CD4-positive, alpha-beta T cell treated with Interleukin-15 for 4 hours (primary cell): ENCODE measurements at regions not wholly inside any gene's neighbourhood (a gene's known extent, or its start where the extent isn't known, plus 50 kb on each side); places are given as distances from the start of the nearest gene placed in this dataset.
"Not testable (repeated sequence)": the region's sequence is repeated elsewhere in the genome, so short reads cannot be mapped to it uniquely, and the experiment has no call there.

ENCODE experiments used
- DNase-seq: peaks from one replicate; pipeline ENCODE4 v3.0.0-alpha.2; 2020; ENCODE audit warnings: low spot score

GRCh38 chr5:15334551-15335266 lies 165.3 kb upstream of the FBXL7 start:
- DNase-seq, result no peak

- no peak for DNase-seq
Measured at GRCh38 chr5:15333091-15333490, 166.9 kb upstream of the FBXL7 start.

- DNase-seq, result no peak
Measured at GRCh38 chr5:15326932-15327331, 173.0 kb upstream of the FBXL7 start.

GRCh38 chr5:15326471-15326870 lies 173.5 kb upstream of the FBXL7 start:
- DNase-seq, result no peak

GRCh38 chr5:15322421-15322820 lies 177.6 kb upstream of the FBXL7 start:
- DNase-seq, result no peak

- no peak for DNase-seq
Measured at GRCh38 chr5:15321776-15322175, 178.2 kb upstream of the FBXL7 start.

GRCh38 chr5:15320871-15321270 lies 179.1 kb upstream of the FBXL7 start:
- DNase-seq, result no peak

- DNase-seq, result no peak
Measured at GRCh38 chr5:15304914-15305834, 194.8 kb upstream of the FBXL7 start.

GRCh38 chr5:15304066-15304731 lies 195.8 kb upstream of the FBXL7 start:
- no peak for DNase-seq

GRCh38 chr5:15300141-15300540 lies 199.8 kb upstream of the FBXL7 start:
- DNase-seq, result no peak

- no peak for DNase-seq
Measured at GRCh38 chr5:15290953-15291352, 209.0 kb upstream of the FBXL7 start.

- DNase-seq, result no peak
Measured at GRCh38 chr5:15286650-15287049, 213.3 kb upstream of the FBXL7 start.

- DNase-seq, result no peak
Measured at GRCh38 chr5:15285901-15286583, 213.9 kb upstream of the FBXL7 start.

GRCh38 chr5:15284706-15285105 lies 215.3 kb upstream of the FBXL7 start:
- no peak for DNase-seq

- DNase-seq, result no peak
Measured at GRCh38 chr5:15283076-15283475, 216.9 kb upstream of the FBXL7 start.

- no peak for DNase-seq
Measured at GRCh38 chr5:15282611-15283010, 217.4 kb upstream of the FBXL7 start.

- DNase-seq, result not testable (repeated sequence)
Measured at GRCh38 chr5:15271596-15271995, 228.4 kb upstream of the FBXL7 start.

- no peak for DNase-seq
Measured at GRCh38 chr5:15267966-15268365, 232.0 kb upstream of the FBXL7 start.

GRCh38 chr5:15266841-15267240 lies 233.1 kb upstream of the FBXL7 start:
- DNase-seq, result no peak

- no peak for DNase-seq
Measured at GRCh38 chr5:15266229-15266628, 233.8 kb upstream of the FBXL7 start.

- no peak for DNase-seq
Measured at GRCh38 chr5:15263942-15264341, 236.0 kb upstream of the FBXL7 start.

- DNase-seq, result no peak
Measured at GRCh38 chr5:15263406-15263805, 236.6 kb upstream of the FBXL7 start.
